Adrenal gland (tissue), 5 donors: ENCODE measurements at regions not wholly inside any gene's neighbourhood (a gene's known extent, or its start where the extent isn't known, plus 50 kb on each side); places are given as distances from the start of the nearest gene placed in this dataset.

Experiments
- POLR2A ChIP-seq, 2 donors: fragments of 450-650 bp; IDR thresholded peaks; one replicate each; pipeline ENCODE4 v1.6.1; 2017; ENCODE audit warnings: antibody characterized with exemption in 2 of 2, mild to moderate bottlenecking in 2 of 2, moderate library complexity in 1 of 2
- TF ChIP-seq, protein P1 (sequence below), 6 experiments: fragments of 450-650 bp in 4 of 6; fragments of 200-600 bp in 2 of 6; sonication (generic) in 1 of 6; IDR thresholded peaks; 1 replicate in 5 of 6; 2 replicates in 1 of 6; pipeline versions ENCODE4 v1.5.1 to v1.8.0; 2016 to 2021; ENCODE audit warnings: antibody characterized with exemption in 6 of 6, mild to moderate bottlenecking in 2 of 6, moderate library complexity in 1 of 6
- donor health status: DM: no; HTN: no; CAD: no.

DNA sequence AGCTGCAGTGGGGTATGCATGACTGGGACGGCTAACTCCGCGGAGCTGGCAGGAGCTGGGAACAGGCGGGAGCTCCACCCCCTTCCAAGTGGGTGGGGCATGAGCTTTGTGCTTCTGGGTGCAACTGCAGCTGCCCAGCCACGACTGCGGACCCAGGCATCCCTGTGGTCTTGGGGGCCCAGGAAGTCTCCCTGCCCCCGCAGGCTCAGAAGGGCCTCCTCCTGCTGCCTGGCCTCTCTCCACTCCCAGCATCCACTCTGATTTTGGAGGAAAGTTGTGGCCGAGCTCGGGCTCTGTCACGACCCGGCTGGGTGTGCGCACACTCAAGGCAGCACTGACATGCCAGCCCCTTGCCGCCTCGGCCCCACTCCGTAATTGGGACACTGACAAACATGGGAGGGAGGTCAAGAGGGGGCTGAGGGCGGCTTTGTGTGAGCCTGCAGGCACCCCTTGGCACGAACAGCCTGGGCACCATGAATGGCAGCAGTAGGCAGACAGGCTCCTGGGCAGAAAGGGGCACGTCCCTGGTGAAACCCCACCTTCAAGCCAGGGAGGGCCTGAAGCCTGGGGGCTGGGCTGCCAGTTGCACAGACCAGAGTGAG is 822.6 kb downstream of the GLUD2 start:
- TF ChIP-seq, protein P1, sequence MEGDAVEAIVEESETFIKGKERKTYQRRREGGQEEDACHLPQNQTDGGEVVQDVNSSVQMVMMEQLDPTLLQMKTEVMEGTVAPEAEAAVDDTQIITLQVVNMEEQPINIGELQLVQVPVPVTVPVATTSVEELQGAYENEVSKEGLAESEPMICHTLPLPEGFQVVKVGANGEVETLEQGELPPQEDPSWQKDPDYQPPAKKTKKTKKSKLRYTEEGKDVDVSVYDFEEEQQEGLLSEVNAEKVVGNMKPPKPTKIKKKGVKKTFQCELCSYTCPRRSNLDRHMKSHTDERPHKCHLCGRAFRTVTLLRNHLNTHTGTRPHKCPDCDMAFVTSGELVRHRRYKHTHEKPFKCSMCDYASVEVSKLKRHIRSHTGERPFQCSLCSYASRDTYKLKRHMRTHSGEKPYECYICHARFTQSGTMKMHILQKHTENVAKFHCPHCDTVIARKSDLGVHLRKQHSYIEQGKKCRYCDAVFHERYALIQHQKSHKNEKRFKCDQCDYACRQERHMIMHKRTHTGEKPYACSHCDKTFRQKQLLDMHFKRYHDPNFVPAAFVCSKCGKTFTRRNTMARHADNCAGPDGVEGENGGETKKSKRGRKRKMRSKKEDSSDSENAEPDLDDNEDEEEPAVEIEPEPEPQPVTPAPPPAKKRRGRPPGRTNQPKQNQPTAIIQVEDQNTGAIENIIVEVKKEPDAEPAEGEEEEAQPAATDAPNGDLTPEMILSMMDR (IDR thresholded peaks at IDR 0.05): no peak
- TF ChIP-seq POLR2A (IDR thresholded peaks at IDR 0.05): no peak
